Uterus (tissue), 2 donors: ENCODE measurements at regions not wholly inside any gene's neighbourhood (a gene's known extent, or its start where the extent isn't known, plus 50 kb on each side); places are given as distances from the start of the nearest gene placed in this dataset.

Experiments used
- CTCF ChIP-seq, 4 experiments: fragments of 200-600 bp in 2 of 4; fragments of 450-650 bp in 2 of 4; sonication (generic) in 2 of 4; IDR thresholded peaks; one replicate each; pipeline ENCODE4 v1.5.1; 2016 to 2019; ENCODE audit warnings: antibody characterized with exemption in 4 of 4, mild to moderate bottlenecking in 2 of 4, moderate library complexity in 1 of 4
- POLR2A ChIP-seq, 2 donors: fragments of 450-650 bp; IDR thresholded peaks; one replicate each; pipeline ENCODE4 v1.6.1; 2016; ENCODE audit warnings: antibody characterized with exemption in 2 of 2, mild to moderate bottlenecking in 1 of 2, moderate library complexity in 1 of 2

- no peak for TF ChIP-seq CTCF (IDR thresholded peaks at IDR 0.05)
- no peak for TF ChIP-seq POLR2A (IDR thresholded peaks at IDR 0.05)
These were observed 457.3 kb downstream of the ETV1 start for GRCh38 chr7:13532028-13532753.
